Progenitor cell of endocrine pancreas (in vitro differentiated cells): ENCODE measurements at regions not wholly inside any gene's neighbourhood (a gene's known extent, or its start where the extent isn't known, plus 50 kb on each side); places are given as distances from the start of the nearest gene placed in this dataset.
"Not testable (repeated sequence)": the region's sequence is repeated elsewhere in the genome, so short reads cannot be mapped to it uniquely, and the experiment has no call there.

ENCODE experiments used
- DNase-seq: peaks from one replicate; pipeline ENCODE4 v3.0.0; 2021; ENCODE audit warnings: low spot score; ENCODE audit not compliant: unreplicated experiment
- H3K27ac Mint-ChIP-seq: 2 replicates; pipeline ENCODE4 v1.8.0; 2021; ENCODE audit warnings: mild to moderate bottlenecking, moderate library complexity, mixed read lengths
- H3K27me3 Mint-ChIP-seq: 2 replicates; pipeline ENCODE4 v1.8.0; 2021; ENCODE audit warnings: mixed read lengths
- H3K36me3 Mint-ChIP-seq: 2 replicates; pipeline ENCODE4 v1.8.0; 2022; ENCODE audit warnings: mixed read lengths; ENCODE audit not compliant: insufficient read depth
- H3K4me1 Mint-ChIP-seq: 2 replicates; pipeline ENCODE4 v1.8.0; 2021; ENCODE audit warnings: low read depth, mixed read lengths
- H3K4me3 Mint-ChIP-seq: 2 replicates; pipeline ENCODE4 v1.8.0; 2021; ENCODE audit warnings: low read depth, mild to moderate bottlenecking, moderate library complexity, mixed read lengths
- H3K9me3 Mint-ChIP-seq: 2 replicates; pipeline ENCODE4 v1.8.0; 2021; ENCODE audit warnings: low read depth, mixed read lengths

GRCh38 chr1:143870388-143870787, 101.4 kb downstream of the FAM72C start:
- H3K9me3 Mint-ChIP-seq, H3K4me3 Mint-ChIP-seq, H3K4me1 Mint-ChIP-seq, H3K27ac Mint-ChIP-seq, DNase-seq, H3K36me3 Mint-ChIP-seq, H3K27me3 Mint-ChIP-seq: not testable (repeated sequence)

GRCh38 chr1:143867590-143868220, 104.1 kb downstream of the FAM72C start:
- H3K4me1 Mint-ChIP-seq, H3K27ac Mint-ChIP-seq, H3K9me3 Mint-ChIP-seq, DNase-seq, H3K27me3 Mint-ChIP-seq, H3K36me3 Mint-ChIP-seq, H3K4me3 Mint-ChIP-seq: not testable (repeated sequence)

GRCh38 chr1:143863901-143864520, 107.8 kb downstream of the FAM72C start:
- not testable (repeated sequence) for H3K27me3 Mint-ChIP-seq, DNase-seq, H3K27ac Mint-ChIP-seq, H3K9me3 Mint-ChIP-seq, H3K36me3 Mint-ChIP-seq, H3K4me1 Mint-ChIP-seq, H3K4me3 Mint-ChIP-seq

GRCh38 chr1:143862722-143863121, 109.1 kb downstream of the FAM72C start:
- H3K9me3 Mint-ChIP-seq, H3K4me1 Mint-ChIP-seq, H3K27me3 Mint-ChIP-seq, H3K27ac Mint-ChIP-seq, H3K36me3 Mint-ChIP-seq, DNase-seq, H3K4me3 Mint-ChIP-seq: not testable (repeated sequence)

GRCh38 chr1:143861306-143861705, 110.5 kb downstream of the FAM72C start:
- H3K27ac Mint-ChIP-seq, H3K9me3 Mint-ChIP-seq: not testable (repeated sequence)

GRCh38 chr1:143855867-143856266, 115.9 kb downstream of the FAM72C start:
- DNase-seq, H3K27me3 Mint-ChIP-seq, H3K4me3 Mint-ChIP-seq, H3K9me3 Mint-ChIP-seq, H3K27ac Mint-ChIP-seq, H3K36me3 Mint-ChIP-seq, H3K4me1 Mint-ChIP-seq: not testable (repeated sequence)

More at GRCh38 chr1:143861306-143861705, 110.5 kb downstream of the FAM72C start:
- H3K4me3 Mint-ChIP-seq, H3K27me3 Mint-ChIP-seq, H3K36me3 Mint-ChIP-seq, DNase-seq, H3K4me1 Mint-ChIP-seq: not testable (repeated sequence)

- not testable (repeated sequence) for H3K4me1 Mint-ChIP-seq, H3K36me3 Mint-ChIP-seq, H3K27ac Mint-ChIP-seq, H3K27me3 Mint-ChIP-seq, H3K4me3 Mint-ChIP-seq, H3K9me3 Mint-ChIP-seq, DNase-seq
These were observed 117.7 kb downstream of the FAM72C start for GRCh38 chr1:143854069-143854468.

GRCh38 chr1:143850637-143851036, 121.1 kb downstream of the FAM72C start:
- H3K27me3 Mint-ChIP-seq, H3K36me3 Mint-ChIP-seq, H3K4me1 Mint-ChIP-seq, H3K27ac Mint-ChIP-seq, H3K9me3 Mint-ChIP-seq, DNase-seq, H3K4me3 Mint-ChIP-seq: not testable (repeated sequence)

- H3K9me3 Mint-ChIP-seq, H3K36me3 Mint-ChIP-seq, H3K4me1 Mint-ChIP-seq, H3K27ac Mint-ChIP-seq, H3K27me3 Mint-ChIP-seq, DNase-seq, H3K4me3 Mint-ChIP-seq: not testable (repeated sequence)
These were observed 122.9 kb downstream of the FAM72C start for GRCh38 chr1:143848859-143849258.

GRCh38 chr1:143845193-143845592, 126.6 kb downstream of the FAM72C start:
- not testable (repeated sequence) for DNase-seq, H3K4me1 Mint-ChIP-seq, H3K27me3 Mint-ChIP-seq, H3K27ac Mint-ChIP-seq, H3K36me3 Mint-ChIP-seq, H3K4me3 Mint-ChIP-seq, H3K9me3 Mint-ChIP-seq

- H3K27me3 Mint-ChIP-seq = peaks cover 15% of the 10 kb centered on the region
These were observed 129.7 kb downstream of the FAM72C start for GRCh38 chr1:143842058-143842457.

GRCh38 chr1:143839182-143839581, 132.6 kb downstream of the FAM72C start:
- not testable (repeated sequence) for H3K27ac Mint-ChIP-seq, DNase-seq, H3K4me3 Mint-ChIP-seq, H3K36me3 Mint-ChIP-seq, H3K9me3 Mint-ChIP-seq, H3K4me1 Mint-ChIP-seq
- H3K27me3 Mint-ChIP-seq = peaks cover 15% of the 10 kb centered on the region

More at GRCh38 chr1:143842058-143842457, 129.7 kb downstream of the FAM72C start:
- not testable (repeated sequence) for H3K36me3 Mint-ChIP-seq, H3K4me3 Mint-ChIP-seq, H3K9me3 Mint-ChIP-seq, H3K27ac Mint-ChIP-seq, H3K4me1 Mint-ChIP-seq, DNase-seq

GRCh38 chr1:143838598-143838929, 133.2 kb downstream of the FAM72C start:
- H3K36me3 Mint-ChIP-seq, H3K9me3 Mint-ChIP-seq, DNase-seq, H3K4me3 Mint-ChIP-seq, H3K4me1 Mint-ChIP-seq, H3K27ac Mint-ChIP-seq: not testable (repeated sequence)
- peaks cover 15% of the 10 kb centered on the region for H3K27me3 Mint-ChIP-seq
